Stimulated activated CD4-positive, alpha-beta T cell treated with anti-CD3 and anti-CD28 coated beads, Interleukin-15, amount 100 ng/mL, for 48 hours (primary cell): ENCODE measurements at regions not wholly inside any gene's neighbourhood (a gene's known extent, or its start where the extent isn't known, plus 50 kb on each side); places are given as distances from the start of the nearest gene placed in this dataset.

Experiments
- DNase-seq, 2 donors: peaks; one replicate each; pipeline ENCODE4 v3.0.0-alpha.2; 2020; ENCODE audit warnings: low read depth in 2 of 2

DNA sequence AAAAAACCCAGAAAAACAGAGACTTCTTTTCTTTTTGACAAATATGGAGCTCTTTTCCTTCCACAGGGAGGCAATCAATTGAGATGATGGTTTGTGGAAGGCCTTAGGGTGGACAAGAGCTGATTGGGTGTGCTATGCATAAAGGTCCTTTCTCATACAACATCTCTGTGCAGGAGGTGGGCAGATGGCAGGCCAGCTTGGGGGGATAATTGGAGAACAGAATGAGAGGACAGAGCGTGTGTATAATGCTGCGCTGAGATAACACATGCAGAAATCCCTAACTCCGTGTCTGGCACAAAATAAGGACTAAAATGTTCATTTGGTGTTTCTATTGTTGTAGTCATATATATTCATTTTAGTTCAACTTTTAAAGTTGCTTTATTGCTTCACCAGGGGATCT lies 159.0 kb upstream of the MEF2C start:
- DNase-seq, result no peak

DNA sequence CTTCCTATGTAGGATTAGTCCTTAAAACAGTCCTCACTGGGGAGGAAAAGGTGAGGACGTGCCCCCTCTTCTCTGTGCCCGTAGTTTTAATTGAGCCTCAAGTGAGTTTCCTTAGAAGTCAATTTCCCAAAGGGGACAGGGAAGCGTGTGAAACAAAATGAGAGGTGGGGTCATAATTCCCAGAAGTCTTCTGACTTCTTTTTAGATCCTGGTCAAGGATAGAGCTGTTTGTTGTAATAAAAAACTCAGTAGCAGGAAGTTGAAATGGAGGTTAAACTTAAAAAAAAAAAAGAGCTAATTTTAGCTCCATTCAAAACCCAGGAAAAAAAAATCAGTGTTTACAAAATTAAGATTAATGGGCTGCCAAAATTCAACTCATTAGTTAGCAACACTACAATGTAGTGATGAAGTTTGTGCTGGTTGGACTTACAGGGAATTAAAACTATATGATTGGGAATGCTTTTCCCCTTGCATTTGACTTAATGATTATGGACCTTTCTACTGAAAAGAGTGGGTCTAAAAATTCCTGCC lies 158.3 kb upstream of the MEF2C start:
- no peak for DNase-seq

DNA sequence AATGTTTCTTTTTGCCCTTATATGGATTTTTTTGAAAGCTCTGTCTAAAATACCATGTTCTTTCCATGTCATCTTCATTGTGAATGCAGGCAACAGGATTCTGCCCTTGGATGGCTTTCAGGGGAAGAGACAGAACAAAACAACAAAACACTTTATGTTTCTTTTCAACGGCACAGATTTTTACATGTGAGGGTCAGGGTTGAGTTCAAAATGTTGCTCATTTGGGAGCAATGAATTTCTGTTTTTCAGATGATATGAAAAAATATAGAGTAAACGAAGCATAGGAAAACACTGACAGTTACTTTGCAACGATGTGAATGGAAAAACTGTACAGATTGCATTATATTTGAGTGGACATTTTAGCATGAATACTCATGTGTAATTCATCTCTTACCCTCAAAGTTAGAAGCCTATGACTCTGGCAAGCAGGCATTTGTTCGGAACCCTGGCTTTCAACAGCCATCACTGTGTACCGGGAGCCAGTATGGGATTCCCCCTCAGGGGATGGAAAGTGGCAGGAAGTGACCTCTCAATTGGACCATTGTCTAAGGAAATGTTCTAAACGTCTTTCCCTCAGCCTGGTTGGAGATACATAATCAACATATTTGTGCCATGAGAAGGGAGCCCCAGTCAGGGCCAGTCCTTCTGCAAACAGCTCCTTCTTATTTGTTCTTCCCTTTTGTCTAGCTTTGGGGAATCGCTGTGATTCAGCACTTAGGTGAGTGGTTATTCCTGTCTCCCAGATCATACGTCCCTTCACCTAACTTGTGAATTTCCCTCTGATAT lies 153.9 kb upstream of the MEF2C start:
- no peak for DNase-seq

DNA sequence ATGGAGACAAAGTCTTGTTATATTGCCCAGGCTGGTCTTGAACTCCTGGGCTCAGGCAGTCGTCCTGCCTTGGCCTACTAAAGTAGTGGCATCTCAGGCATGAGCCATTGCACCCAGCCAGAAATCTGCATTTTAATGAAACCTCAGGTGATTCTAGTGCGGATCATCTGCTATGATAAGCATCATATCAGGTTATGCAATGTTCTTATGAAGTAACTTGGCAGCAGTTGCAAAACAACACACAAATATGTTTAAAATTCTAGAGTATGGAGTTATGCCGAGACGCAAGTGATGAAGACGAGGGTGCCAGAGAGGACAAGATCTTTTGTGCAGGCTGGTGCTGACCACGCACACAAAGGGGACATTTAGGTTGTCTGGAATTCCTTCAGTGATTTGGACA lies 153.2 kb upstream of the MEF2C start:
- no peak for DNase-seq

DNA sequence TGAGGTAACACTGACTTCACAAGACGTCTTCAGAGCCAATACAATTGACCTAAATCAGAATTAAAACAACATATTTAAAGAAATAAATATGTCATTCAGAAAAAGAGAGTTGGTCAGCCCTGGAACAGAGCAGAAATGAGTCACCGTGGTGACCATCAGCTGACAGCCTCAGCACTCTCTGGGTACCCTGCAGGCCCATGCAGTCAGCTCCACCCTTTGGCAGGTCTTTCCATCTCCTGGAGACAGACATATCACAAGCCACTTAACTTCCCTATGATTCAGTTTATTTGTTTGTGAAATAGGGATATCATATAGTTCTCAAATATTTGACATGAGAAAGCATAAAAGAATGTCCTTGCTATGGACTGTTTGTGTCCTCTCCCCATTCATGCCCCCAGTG lies 151.6 kb upstream of the MEF2C start:
- DNase-seq, result no peak

DNA sequence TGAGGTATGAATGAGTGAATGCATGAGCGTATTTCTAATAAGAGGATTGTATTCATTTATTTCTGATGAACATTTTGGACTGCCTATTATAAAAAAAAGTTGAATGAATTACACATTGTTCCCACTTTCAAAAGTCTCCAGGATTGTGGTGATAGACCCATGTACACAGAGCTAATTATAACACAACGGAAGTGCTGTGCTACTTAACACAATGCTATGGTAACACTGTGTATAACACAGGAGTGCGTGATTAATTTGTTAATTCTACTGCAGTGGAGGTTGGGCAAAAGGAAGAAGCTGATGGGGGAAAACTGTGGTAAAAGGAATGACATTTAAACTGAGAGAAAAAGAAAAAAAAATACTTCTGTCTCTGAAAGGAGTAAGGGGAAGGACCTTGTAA lies 147.8 kb upstream of the MEF2C start:
- DNase-seq, result no peak

DNA sequence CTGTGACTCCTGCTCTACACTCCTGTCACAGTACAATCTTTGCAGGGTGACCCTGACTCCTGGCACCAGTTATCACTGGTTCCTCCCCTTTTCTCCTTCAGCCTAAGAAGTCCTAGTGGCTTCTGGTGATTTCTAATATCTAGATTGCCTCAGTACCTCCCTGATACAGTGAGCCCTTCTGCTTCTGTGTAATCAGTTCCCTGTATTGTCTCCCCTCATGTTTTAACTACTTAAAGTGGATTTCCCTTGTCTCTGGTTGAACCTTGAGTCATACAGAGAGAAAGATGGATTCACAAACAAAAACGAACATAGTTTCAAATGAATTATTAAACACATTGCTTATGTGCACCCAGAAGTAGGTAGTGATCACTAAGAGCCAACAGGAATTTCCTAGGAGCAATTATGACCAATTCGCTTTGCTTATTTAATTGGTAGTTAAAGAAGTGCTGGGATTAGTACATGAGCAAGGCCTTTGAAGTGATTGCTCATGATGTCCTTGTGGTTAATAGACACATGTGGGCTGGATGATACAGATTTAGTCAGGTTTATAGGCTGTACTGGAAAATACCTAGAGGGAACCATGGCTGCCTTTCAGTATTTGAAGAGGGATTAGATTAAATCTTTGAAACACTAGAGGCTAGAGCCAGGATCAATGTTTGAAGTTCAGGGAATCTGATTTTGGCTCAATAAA lies 145.8 kb upstream of the MEF2C start:
- DNase-seq, result no peak

DNA sequence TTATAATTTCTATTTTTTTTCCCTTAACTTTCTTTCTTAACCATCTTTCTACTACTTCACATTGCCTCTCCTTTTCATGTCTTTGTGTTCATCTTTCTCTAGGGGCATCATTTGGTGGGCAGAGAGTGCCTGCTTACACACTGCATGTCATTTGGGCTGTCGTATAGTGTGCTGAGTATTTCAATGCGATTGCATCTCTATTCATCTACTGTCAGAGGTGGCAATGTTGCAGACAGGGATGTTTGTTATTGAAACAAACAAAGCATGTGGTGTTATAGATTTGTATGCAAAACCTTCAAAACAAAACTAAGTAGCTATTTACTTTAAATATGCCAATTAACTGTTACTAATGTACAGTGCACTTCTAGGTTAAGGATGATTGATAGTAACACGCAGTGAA lies 141.1 kb upstream of the MEF2C start:
- DNase-seq, result no peak

DNA sequence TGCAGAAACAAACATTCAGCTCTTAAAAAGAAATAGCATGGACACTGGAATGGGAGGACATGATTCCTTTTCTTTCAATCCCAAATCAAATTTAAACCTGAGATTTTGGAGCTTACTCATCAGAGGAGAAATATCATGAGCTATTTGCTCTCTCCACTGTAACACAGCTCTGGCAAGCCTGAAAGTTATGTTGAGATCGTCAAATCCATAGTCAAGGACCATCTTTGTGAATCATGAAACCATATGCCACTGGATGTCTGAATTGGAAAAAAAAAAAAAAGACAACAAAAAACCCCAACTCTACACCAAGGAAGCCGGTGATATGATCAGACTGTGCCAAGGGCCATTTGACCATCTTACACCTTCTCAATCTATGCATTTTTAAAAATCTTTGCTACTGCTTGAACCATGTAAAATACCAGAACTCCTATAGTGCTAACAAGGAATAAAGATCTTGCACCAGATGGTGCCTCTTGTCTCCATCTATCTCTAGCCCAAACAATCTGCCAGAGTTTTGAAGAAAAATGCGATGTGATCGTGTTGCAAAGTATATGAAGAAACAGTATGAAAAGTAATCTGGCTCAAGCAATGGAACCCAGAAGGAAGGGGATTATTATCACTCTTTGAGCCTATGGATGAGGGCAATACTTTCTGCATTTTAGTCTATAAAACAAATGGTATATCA lies 138.1 kb upstream of the MEF2C start:
- no peak for DNase-seq

DNA sequence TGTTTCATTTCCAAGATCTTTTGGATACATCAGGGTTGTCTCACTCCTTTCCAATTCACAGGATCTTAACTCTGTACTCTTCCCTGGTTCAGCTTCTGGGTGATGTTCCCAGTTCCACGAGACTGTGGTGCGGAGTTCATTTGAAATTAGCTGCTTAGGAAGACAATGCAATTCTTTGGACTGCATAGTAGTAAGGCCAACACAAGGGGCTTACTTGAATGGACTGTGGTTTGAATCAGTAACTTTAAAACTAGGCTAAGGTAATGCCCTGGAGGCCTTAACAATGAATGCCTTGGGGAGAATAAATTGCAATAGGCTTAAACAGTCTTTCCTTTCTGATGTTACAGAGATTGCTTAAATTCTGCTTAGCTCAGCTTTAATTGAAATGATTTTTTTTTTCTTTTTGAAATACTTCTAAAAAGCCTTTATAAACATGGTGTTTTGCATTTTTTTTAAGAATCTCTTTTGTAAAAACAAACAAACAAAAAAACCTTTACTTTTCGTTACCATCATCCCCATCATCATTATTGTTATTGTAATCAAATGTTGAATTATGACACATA lies 133.8 kb upstream of the MEF2C start:
- no peak for DNase-seq

DNA sequence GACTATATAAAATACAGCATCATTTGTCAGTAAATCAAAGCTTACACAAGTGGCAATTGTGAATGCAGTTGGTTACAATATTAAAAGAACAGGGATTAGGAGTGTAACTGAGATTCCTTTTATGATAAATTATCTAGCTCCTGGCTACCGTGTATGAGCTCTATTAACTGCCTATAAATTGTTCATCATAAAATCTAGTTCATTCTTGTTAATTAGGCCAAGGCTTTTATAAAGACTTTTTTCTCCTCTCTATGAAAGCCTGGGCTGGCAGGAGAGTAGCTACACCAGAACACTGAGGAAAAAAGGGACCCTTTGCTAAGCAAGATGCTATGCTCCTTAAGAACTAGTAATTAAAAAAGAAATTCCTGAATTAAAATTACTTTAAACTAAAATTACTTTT lies 132.4 kb upstream of the MEF2C start:
- DNase-seq, result no peak

DNA sequence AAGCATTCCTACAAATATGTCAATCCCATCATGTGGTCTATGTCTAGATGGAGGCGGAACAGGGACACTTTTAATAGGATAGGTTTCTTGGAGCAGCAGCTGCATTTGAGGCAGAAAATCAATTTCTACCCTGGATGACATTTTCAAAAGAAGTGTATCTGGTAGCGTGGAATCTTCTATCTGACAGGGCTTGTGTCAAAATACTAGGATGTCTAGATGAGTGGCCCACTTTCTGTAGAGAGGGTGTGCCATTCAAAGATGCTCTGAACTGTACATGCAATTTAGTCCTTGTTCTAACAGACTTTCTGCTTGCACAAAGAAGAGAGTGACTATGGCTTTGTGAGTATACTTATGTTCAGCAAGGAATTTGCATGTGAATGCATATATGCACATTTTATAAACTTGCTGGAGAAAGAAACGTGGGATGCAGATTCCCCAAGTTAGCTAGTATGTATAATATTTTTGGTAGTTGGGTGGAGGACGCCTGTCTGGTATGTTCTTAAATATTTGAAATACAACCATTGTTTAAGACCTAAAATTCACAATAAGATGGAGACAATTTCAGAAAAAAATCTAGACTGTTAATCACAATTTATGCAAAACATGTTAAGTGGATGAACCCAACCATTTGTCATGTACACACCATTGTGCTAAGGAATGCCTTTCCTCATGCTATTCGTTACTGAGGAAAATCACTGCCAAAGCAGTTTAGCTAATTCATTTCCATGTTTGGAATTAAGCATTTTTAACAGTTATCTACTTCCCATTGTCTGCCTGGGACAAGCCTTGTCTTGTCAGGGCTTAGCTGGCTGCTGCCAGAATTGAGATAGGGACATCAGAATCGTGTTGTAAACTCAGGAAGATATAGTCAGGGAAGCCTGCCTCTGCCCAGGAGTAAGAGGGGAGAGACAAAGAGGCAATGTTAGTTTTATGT lies 129.1 kb upstream of the MEF2C start:
- DNase-seq, result no peak

DNA sequence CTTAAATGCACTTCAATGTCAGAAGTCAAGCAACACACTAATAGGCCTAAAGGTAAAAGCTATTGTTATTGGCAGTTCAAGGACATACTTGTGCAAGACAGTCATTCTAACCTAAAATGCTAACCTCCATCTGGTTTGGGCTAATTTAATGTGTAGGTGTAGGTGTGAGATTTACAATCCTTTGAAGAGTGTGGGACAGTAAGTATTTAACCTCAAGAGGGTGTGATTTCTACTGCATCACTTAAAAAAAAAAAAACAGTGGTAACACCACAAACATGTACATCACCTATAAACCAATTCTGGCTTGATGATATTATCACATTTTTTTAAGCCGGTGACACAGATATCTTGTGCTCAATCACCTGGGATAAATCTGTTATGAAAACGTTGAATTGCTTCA lies 127.5 kb upstream of the MEF2C start:
- no peak for DNase-seq

DNA sequence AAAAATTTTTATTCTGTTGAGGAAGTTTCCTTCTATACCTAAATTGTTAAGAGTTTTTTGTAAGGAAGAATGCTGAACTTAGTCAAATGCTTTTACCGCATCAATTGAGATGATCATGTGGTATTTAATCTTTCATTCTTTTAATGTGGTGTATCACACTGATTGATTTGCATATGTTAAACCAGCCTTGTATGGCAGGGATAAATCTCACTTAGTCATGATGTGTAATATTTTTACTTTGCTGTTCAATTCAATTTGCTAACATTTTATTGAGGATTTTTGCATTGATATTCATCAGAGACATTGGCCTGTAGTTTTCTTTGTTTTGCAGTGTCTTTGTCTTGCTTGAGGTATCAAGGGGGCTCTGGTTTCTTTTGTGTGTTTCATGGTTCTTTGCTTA lies 125.3 kb upstream of the MEF2C start:
- DNase-seq, result no peak

DNA sequence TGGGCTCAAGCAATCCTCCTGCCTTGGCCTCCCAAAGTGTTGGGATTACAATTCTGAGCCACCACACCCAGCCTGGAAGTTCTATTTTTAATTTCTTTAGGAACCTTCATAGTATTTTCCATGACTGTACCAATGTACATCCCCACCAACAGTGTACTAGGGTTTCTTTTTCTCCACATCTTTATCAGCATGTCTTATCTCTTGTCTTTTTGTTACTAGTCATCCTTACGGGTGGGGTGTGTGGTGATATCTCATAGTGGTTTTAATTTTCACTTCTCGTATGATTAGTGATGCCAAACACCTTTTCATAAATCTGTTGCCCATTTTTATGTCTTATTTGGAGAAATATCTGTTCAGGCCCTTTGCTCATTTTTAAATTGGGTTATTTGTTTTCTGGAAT lies 123.0 kb upstream of the MEF2C start:
- DNase-seq, result no peak

DNA sequence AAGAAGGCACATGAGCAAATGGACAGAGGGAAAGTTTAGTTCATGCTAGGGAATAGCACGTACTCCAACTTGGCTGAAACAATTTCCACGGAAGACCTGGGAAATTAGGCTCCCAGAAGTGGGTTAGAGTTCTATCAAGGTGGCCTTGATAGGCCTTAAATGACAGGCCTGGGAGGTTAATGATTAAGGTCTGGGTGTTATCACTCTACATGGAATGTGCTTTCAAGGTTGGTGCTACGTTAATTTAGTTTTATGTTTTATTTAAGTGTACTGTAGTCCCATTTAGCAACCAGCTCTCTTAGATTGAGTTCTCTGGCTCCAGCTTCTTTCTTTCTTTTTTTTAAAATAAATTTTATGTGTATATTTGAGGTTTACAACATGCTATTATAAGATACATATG lies 121.4 kb upstream of the MEF2C start:
- DNase-seq, result no peak

DNA sequence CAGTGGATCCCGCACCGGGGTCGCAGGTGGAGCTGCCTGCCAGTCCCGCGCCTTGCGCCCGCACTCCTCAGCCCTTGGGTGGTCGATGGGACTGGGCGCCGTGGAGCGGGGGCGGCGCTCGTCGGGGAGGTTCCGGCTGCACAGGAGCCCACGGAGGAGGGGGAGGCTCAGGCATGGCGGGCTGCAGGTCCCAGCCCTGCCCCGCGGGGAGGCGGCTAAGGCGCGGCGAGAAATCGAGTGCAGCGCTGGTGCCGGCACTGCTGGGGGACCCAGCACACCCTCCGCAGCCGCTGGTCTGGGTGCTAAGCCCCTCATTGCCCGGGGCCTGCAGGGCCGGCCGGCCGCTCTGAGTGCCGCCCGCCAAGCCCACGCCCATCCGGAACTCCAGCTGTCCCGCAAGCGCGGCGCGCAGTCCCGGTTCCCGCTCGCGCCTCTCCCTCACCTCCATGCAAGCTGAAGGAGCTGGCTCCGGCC lies 120.6 kb upstream of the MEF2C start:
- no peak for DNase-seq

DNA sequence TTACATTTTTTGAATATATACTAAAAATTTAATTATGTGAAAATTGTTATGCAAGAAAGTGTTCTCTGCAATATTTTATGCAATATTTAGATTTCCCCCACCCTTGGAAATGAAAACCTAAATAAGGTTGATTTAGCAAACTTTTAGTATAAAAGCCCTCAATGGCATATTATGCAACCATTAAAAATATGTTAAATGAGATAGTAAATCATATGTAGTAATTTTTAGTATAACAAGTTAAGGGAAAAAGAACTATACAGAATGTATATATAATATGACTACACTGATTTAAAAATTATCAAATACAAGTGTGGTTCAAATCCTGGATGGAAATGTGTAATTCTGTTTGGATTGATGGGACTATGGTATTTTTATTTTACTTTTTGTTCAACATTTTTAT lies 116.9 kb upstream of the MEF2C start:
- DNase-seq, result no peak

DNA sequence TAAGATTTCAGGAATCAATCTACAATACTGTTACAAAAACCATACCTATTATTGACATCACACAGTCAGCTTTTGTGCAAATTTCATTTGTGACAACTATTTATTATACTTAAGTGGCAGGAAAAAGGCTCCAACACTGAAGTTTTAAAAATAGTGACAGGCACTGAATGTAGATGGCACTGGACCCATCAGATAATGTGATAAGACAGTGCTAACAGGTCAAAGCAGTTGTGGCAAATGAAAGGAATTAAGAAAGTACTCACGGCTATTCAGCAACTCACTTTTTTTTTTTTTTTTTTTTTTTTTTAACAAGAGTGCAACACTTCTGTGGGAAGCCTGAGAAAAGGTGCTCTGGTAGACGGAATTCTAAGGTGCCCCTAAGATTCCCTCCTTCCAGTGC lies 115.0 kb upstream of the MEF2C start:
- DNase-seq, result no peak

DNA sequence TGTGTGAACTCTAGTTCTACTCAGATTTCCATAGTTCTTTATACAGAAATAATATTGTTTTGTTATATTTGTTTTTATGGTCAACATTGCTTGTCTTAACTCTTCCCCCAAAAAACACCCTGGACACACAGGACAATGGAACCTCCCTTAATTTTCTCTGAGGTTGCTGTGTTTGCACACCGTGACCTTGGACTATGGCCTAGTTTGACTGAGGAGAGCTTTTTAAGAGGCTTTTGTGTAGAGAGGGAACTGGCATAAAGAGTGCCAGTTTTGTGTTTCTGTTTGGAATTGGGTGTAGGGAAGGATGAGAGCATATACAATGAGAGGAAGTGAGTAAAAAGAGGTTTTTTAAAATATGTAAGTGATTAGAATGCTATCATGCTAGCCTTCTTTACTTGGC lies 101.1 kb upstream of the MEF2C start:
- no peak for DNase-seq

DNA sequence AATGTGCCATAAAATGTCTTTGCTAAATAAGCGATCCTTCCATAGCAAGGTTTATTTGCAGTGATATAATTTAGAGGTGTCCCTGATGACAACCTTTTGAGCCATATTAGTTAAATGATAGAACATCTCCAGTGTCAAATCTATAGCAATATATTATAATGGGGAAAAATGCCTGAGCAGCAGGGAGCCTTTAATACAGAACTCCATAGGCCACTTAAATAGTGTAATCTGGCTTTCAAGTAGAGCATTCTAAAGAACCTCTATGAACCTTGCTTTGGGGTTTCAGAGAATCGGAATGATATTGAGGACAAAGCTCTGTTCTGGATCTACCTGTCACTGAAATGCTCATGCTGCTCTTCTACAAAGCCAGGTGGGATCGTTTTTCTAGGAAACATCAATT lies 96.7 kb upstream of the MEF2C start:
- no peak for DNase-seq
